HG03103 (cell line): ENCODE measurements at regions not wholly inside any gene's neighbourhood (a gene's known extent, or its start where the extent isn't known, plus 50 kb on each side); places are given as distances from the start of the nearest gene placed in this dataset.

Source experiments
- ATAC-seq: cut with Tn5 transposase; IDR thresholded peaks from one replicate; pipeline ENCODE4 v1.9.1; 2021; ENCODE audit warnings: low read depth; ENCODE audit not compliant: unreplicated experiment

GRCh38 chr14:97283005-97283403 is 485.8 kb downstream of the VRK1 start:
- no peak for ATAC-seq

GRCh38 chr14:97283426-97283825 is 486.2 kb downstream of the VRK1 start:
- no peak for ATAC-seq

DNA sequence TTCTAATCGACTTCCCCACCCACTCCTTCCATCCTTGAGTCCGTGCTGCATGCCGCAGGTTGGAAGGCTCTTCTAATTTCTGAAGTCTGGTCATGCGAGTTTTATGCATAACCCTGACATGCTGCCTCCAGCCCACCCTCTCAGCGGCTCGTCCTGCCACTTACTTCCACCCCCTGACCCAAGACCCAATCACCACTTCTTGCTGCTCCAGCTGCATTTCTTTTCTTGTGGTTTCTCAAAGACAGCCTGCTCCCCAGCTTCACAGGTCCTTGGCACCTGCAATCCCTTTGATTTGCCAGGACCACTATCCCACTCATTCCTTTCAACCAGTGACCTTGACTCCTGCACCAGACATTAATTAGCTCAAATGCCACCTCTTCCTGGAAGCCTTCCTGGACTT is 486.7 kb downstream of the VRK1 start:
- ATAC-seq, result no peak

GRCh38 chr14:97287956-97288355 is 490.8 kb downstream of the VRK1 start:
- no peak for ATAC-seq

DNA sequence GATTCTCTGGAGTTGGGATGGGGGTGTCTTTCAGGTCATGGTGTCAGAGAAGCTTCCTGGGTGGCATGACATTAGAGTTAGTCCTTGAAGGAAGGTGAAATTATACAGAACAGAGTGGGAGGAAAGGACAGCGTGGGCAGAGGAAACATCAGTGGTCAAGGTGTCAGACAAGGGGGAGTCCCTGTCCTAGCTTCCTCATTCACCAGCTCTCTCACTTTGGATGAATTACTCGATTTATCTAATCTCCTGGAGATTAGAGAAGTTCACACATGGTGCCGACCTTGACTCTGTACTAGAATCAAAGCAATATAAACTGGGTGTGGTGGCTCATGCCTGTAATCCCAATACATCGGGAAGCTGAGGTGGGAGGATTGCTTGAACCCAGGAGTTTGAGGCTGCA is 492.9 kb downstream of the VRK1 start:
- no peak for ATAC-seq

DNA sequence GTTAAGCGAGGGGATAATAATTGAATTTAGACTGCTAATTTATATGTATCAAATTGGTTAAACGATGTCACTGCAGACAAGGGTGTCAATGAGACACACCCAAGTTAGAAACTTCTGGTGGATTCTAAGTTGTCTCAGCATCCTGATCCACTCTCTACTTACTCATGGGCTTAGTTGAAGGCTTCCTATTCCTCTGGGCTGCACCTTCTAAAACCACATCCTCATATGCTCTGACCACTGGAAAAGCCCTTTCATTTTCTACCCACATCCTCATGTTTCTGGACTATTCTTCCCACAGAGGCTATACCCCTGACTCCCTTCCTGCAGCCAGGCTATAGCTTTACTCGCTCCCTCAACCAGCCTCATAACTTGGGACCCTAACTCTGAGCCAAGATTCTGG is 493.8 kb downstream of the VRK1 start:
- no peak for ATAC-seq

DNA sequence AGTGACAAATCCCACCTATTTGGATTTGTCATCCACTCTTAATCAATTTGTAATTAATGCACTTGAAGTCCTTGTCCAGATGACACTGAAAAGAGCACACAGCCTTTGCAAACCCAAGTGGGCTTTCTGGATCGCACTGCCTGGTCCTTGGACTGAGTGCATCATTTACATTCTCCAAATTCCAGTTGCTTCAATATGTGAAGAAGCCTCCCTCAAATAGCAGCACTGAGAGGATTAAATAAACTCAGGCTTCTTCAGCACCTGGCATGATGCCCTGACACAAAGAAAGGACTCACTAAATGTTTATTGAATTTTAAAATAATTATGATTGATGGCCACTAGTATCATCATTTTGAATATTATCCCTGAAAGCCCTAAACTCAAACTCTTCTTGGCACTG is 496.5 kb downstream of the VRK1 start:
- no peak for ATAC-seq

DNA sequence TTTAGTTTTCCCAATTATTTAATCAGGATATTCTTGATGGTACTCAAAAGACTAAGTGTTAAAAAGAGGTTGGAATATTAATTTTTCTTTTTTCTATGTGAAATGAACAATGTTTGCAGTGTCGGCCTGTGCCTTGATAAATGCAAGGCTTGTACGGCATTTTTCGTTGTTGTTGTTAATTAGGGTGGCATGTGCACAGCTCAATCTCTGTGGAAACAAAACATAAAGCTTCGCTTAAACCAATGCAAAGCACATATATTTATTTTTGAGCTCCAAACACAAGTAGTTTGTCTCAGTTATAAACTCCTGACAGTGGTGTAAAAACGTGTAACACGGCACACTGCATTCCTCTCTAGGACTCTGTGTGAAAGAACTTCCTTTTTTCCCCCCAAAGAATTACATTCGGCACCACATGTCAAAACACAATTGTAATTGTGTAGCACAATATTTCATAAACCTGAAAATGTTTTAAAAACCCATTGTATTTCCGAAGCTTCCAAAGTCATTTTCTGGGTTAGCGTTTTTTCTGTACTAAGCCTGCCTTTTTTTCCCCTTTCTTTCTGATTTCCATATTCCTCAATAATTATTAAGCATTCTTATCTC is 498.0 kb downstream of the VRK1 start:
- no peak for ATAC-seq

DNA sequence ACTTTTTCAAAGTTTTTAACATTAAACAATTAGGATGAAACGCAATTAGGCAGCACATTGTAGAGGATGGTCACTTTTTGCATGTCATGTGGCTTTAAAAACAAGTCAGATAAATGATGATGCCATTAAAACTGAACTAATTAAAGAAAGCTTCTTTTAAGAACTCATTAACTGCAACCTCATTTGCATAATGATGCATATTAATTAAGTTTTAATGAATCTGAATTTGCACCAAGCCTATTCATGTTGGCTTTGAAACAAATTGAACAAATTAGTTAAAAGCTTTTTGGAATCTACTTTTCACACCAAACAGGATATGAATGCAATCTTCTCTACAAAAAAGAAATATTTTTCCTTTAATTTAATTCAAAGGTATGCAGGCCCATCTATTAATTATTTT is 499.0 kb downstream of the VRK1 start:
- ATAC-seq, result no peak

- no peak for ATAC-seq
Measured at GRCh38 chr14:97297100-97297499, 499.9 kb downstream of the VRK1 start.

DNA sequence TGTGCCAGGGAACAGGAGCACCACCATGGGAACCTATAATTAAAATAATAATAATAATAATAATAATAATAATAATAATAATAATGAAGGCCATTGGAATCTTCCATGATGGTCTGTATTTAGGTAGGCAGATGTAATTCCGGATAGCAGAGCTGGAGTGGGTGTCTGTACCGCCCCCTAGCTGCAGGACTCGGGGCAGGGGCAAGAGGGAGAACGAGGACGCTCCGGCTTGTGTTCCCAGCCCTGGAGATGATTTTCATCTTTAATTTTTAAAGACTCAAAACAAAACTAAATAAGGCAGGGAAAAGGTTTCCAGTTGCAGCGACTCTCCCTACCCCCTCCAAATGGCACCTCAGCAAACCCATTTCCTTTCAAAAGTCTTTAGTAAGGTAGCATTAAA is 501.1 kb downstream of the VRK1 start:
- no peak for ATAC-seq

DNA sequence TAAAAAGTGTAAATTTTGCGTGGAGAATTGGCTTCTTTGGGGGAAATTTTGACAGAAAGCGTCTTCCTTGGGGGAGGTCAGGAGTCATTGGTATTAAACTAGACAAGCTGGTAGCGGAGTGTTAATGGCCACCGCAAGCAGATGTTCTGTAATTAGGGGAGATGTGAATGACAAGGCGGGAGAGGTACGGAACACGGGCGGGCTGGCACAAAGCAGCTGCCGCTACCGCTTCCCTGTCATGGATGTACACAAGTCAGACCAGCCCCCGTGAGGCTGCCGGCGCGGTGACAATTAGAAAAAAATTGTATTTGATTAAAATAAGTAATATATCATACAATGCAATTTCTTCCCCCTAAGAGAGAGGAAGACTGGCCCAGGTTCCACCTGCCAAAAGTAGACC is 501.6 kb downstream of the VRK1 start:
- no peak for ATAC-seq

- no peak for ATAC-seq
Measured at GRCh38 chr14:97299661-97300060, 502.5 kb downstream of the VRK1 start.

DNA sequence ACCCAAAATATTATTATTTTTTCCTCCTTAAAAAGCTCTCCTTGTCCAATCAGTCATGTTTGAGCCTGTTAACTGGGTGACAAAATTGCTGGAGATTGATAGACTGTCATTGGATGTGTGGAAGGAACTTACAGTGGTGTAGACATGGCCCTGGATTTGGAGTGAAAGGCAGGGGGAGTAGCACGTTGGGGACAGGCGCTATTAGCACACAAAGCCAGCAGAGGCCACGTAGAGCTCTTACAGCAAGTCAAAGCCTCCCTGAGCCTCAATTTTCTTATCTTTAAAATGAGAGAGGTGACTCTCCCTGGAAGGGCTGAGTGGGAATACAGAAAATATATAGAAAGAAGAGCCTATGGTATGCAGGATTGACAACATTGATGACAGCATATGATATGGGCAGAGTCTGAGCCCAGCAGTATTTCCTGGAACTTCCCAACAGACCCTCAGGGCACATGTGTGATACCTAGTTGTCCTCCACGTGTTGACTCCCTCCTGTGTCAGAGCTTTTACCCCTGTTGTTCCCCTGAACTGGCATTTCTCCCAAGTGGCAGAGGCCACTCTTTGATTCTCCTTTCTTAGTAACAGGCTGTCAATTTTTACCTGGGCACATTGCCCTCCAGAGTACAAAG is 504.9 kb downstream of the VRK1 start:
- ATAC-seq, result no peak

DNA sequence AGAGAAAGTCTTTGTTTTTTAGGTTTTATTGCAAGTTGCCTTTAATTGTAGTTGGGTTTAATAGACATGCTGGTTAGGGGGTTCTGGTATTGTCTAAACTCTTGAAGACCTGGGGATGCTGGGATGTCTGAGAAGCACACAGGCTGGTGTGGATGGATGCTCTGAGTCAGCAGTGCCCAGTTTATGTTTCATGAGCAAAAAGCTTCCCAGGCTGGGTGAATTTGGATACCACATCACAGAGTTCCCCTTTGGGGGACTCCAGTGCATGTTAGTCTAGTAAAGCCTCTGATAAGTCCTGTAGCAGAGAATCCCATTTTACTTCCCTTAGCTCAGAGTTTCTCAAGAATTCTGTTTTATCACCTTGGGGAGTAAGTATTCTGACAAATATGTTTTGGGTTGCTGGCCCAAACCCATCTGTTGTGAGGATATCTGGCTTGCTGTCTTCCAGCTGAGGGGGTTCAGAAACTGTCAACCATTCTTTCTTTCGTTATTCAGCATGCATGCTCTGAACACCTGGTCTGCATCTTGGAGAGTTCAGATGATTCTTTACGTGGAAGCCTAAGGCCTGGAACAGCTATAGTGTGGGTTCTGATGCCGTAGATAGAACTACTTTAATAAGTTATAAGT is 509.1 kb downstream of the VRK1 start:
- peak; percentile 48 for ATAC-seq

DNA sequence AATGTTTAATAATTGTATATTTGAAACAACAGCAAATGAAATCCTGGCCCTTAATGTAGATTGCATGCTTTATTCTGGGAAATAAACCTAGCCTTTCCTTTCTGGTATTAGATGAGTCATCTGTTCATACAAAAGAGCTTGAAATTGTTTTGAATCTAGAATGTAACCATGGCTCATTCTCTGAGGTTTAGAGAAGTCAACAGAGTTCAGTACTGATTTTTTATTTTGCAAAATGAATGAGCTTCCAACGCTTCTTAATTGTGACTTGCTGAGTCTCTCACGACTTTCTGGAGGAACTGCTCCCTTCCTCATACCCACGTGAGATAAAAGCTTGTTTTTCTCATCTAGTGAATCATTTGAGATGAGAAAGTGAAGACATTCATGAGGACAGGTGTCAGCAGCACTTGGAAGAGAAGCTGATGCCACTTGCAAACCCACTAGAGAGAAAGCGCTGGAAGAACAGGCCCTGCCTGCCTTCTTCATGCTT is 509.6 kb downstream of the VRK1 start:
- peak; percentile 50 for ATAC-seq

GRCh38 chr14:97311411-97311810 is 514.2 kb downstream of the VRK1 start:
- ATAC-seq, result no peak

DNA sequence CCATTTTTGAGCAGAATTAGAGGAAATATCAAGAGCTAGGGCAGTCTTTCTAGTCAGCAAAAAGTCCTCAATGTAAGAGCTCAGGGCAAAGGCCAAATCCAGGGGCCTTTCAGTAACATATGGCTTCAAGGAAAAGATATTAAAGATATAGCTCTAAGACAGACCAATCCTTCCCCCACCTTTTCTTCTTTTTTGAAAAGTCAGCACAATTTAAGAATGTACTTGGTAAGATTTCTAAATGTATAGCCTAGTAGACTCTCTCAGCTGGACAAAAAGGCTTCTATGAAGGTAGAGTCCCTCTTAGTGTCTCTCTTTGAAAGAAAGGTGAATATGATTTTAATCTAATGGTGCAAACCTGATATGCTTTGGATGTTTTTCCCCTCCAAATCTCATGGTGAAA is 515.7 kb downstream of the VRK1 start:
- no peak for ATAC-seq

- no peak for ATAC-seq
Measured at GRCh38 chr14:97315790-97316189, 518.6 kb downstream of the VRK1 start.

- no peak for ATAC-seq
Measured at GRCh38 chr14:97318380-97318779, 521.2 kb downstream of the VRK1 start.

GRCh38 chr14:97319691-97320090 is 522.5 kb downstream of the VRK1 start:
- no peak for ATAC-seq

- ATAC-seq, result no peak
Measured at GRCh38 chr14:97328743-97329142, 531.6 kb downstream of the VRK1 start.
